Neuron (in vitro differentiated cells): ENCODE measurements at regions not wholly inside any gene's neighbourhood (a gene's known extent, or its start where the extent isn't known, plus 50 kb on each side); places are given as distances from the start of the nearest gene placed in this dataset.
"Not testable (repeated sequence)": the region's sequence is repeated elsewhere in the genome, so short reads cannot be mapped to it uniquely, and the experiment has no call there.

Source experiments
- H2AFZ ChIP-seq: one replicate; pipeline ENCODE4 v1.6.1; 2013; ENCODE audit warnings: low read depth, mild to moderate bottlenecking, inconsistent platforms, low read length, moderate library complexity
- H3K27me3 ChIP-seq: one replicate; pipeline ENCODE4 v1.6.1; 2013; ENCODE audit warnings: low read length; ENCODE audit not compliant: insufficient read depth
- H3K36me3 ChIP-seq: one replicate; pipeline ENCODE4 v1.6.1; 2013; ENCODE audit warnings: low read length; ENCODE audit not compliant: insufficient read depth
- H3K4me1 ChIP-seq: one replicate; pipeline ENCODE4 v1.6.1; 2013; ENCODE audit warnings: low read length; ENCODE audit not compliant: insufficient read depth
- H3K4me3 ChIP-seq: 2 replicates; pipeline ENCODE4 v1.5.1; 2013; ENCODE audit warnings: mild to moderate bottlenecking, low read length, moderate library complexity
- H3K9me3 ChIP-seq: one replicate; pipeline ENCODE4 v1.6.1; 2013; ENCODE audit warnings: low read length

GRCh38 chr4:138790706-138791340 is 224.8 kb upstream of the NOCT start:
- Histone ChIP-seq H2AFZ (no peak overlapping the region), H3K4me1 (no peaks in the 10 kb centered on the region), H3K4me3 (no peak overlapping the region), H3K9me3 (no peaks in the 10 kb centered on the region), H3K36me3 (no peaks in the 10 kb centered on the region), H3K27me3 (no peaks in the 10 kb centered on the region)

- Histone ChIP-seq H3K27me3 (no peaks in the 10 kb centered on the region), H3K36me3 (no peaks in the 10 kb centered on the region), H3K4me3 (no peak overlapping the region), H3K4me1 (no peaks in the 10 kb centered on the region), H2AFZ (no peak overlapping the region), H3K9me3 (no peaks in the 10 kb centered on the region)
These were observed 225.8 kb upstream of the NOCT start for GRCh38 chr4:138789796-138790195.

- Histone ChIP-seq H3K27me3 (no peaks in the 10 kb centered on the region), H3K36me3 (no peaks in the 10 kb centered on the region), H3K4me3 (no peak overlapping the region), H3K4me1 (no peaks in the 10 kb centered on the region), H2AFZ (no peak overlapping the region), H3K9me3 (no peaks in the 10 kb centered on the region)
These were observed 226.7 kb upstream of the NOCT start for GRCh38 chr4:138788857-138789256.

GRCh38 chr4:138788267-138788790 is 227.3 kb upstream of the NOCT start:
- Histone ChIP-seq H3K27me3 (no peaks in the 10 kb centered on the region), H3K4me1 (no peaks in the 10 kb centered on the region), H3K9me3 (no peaks in the 10 kb centered on the region), H3K4me3 (no peak overlapping the region), H3K36me3 (no peaks in the 10 kb centered on the region), H2AFZ (no peak overlapping the region)

GRCh38 chr4:138779761-138780160 is 235.8 kb upstream of the NOCT start:
- H3K9me3 ChIP-seq, H3K27me3 ChIP-seq, H3K4me1 ChIP-seq, H3K36me3 ChIP-seq, H3K4me3 ChIP-seq, H2AFZ ChIP-seq: not testable (repeated sequence)

GRCh38 chr4:138775890-138776289 is 239.7 kb upstream of the NOCT start:
- H3K4me1 ChIP-seq: no peaks in the 10 kb centered on the region

GRCh38 chr4:138775489-138775888 is 240.1 kb upstream of the NOCT start:
- Histone ChIP-seq H3K4me3 (no peak overlapping the region), H3K4me1 (no peaks in the 10 kb centered on the region), H2AFZ (no peak overlapping the region), H3K36me3 (no peaks in the 10 kb centered on the region), H3K27me3 (no peaks in the 10 kb centered on the region), H3K9me3 (no peaks in the 10 kb centered on the region)

More at GRCh38 chr4:138775890-138776289, 239.7 kb upstream of the NOCT start:
- no peak overlapping the region for H2AFZ ChIP-seq
- no peaks in the 10 kb centered on the region for H3K27me3 ChIP-seq
- no peaks in the 10 kb centered on the region for H3K9me3 ChIP-seq
- no peaks in the 10 kb centered on the region for H3K36me3 ChIP-seq
- H3K4me3 ChIP-seq: no peak overlapping the region

GRCh38 chr4:138774940-138775339 is 240.6 kb upstream of the NOCT start:
- Histone ChIP-seq H3K4me1 (no peaks in the 10 kb centered on the region), H2AFZ (no peak overlapping the region), H3K27me3 (no peaks in the 10 kb centered on the region)

GRCh38 chr4:138774125-138774524 is 241.5 kb upstream of the NOCT start:
- H3K36me3 ChIP-seq, H2AFZ ChIP-seq, H3K9me3 ChIP-seq, H3K4me1 ChIP-seq, H3K27me3 ChIP-seq, H3K4me3 ChIP-seq: not testable (repeated sequence)

More at GRCh38 chr4:138774940-138775339, 240.6 kb upstream of the NOCT start:
- Histone ChIP-seq H3K9me3 (no peaks in the 10 kb centered on the region), H3K36me3 (no peaks in the 10 kb centered on the region), H3K4me3 (no peak overlapping the region)

GRCh38 chr4:138773321-138773720 is 242.3 kb upstream of the NOCT start:
- no peak overlapping the region for H2AFZ ChIP-seq
- H3K36me3 ChIP-seq: no peaks in the 10 kb centered on the region
- no peak overlapping the region for H3K4me3 ChIP-seq
- H3K27me3 ChIP-seq: no peaks in the 10 kb centered on the region
- H3K4me1 ChIP-seq: no peaks in the 10 kb centered on the region
- no peaks in the 10 kb centered on the region for H3K9me3 ChIP-seq

- Histone ChIP-seq H3K27me3 (no peaks in the 10 kb centered on the region), H3K4me3 (no peak overlapping the region), H3K36me3 (no peaks in the 10 kb centered on the region), H3K9me3 (no peaks in the 10 kb centered on the region), H3K4me1 (no peaks in the 10 kb centered on the region), H2AFZ (no peak overlapping the region)
These were observed 243.2 kb upstream of the NOCT start for GRCh38 chr4:138772366-138772765.

- Histone ChIP-seq H3K9me3 (no peaks in the 10 kb centered on the region), H3K4me1 (no peaks in the 10 kb centered on the region)
These were observed 244.8 kb upstream of the NOCT start for GRCh38 chr4:138770818-138771217.

GRCh38 chr4:138766332-138766731 is 249.2 kb upstream of the NOCT start:
- H2AFZ ChIP-seq: no peak overlapping the region
- no peak overlapping the region for H3K4me3 ChIP-seq
- H3K36me3 ChIP-seq: no peaks in the 10 kb centered on the region
- no peaks in the 10 kb centered on the region for H3K9me3 ChIP-seq
- no peaks in the 10 kb centered on the region for H3K4me1 ChIP-seq
- no peaks in the 10 kb centered on the region for H3K27me3 ChIP-seq

More at GRCh38 chr4:138770818-138771217, 244.8 kb upstream of the NOCT start:
- Histone ChIP-seq H2AFZ (no peak overlapping the region), H3K36me3 (no peaks in the 10 kb centered on the region), H3K27me3 (no peaks in the 10 kb centered on the region), H3K4me3 (no peak overlapping the region)

- H2AFZ ChIP-seq: no peak overlapping the region
- H3K4me1 ChIP-seq: no peaks in the 10 kb centered on the region
- H3K4me3 ChIP-seq: no peak overlapping the region
- no peaks in the 10 kb centered on the region for H3K9me3 ChIP-seq
- H3K36me3 ChIP-seq: no peaks in the 10 kb centered on the region
- no peaks in the 10 kb centered on the region for H3K27me3 ChIP-seq
These were observed 250.1 kb upstream of the NOCT start for GRCh38 chr4:138765442-138765841.
